ENCODE measurements at regions not wholly inside any gene's neighbourhood (a gene's known extent, or its start where the extent isn't known, plus 50 kb on each side); places are given as distances from the start of the nearest gene placed in this dataset.

DNA sequence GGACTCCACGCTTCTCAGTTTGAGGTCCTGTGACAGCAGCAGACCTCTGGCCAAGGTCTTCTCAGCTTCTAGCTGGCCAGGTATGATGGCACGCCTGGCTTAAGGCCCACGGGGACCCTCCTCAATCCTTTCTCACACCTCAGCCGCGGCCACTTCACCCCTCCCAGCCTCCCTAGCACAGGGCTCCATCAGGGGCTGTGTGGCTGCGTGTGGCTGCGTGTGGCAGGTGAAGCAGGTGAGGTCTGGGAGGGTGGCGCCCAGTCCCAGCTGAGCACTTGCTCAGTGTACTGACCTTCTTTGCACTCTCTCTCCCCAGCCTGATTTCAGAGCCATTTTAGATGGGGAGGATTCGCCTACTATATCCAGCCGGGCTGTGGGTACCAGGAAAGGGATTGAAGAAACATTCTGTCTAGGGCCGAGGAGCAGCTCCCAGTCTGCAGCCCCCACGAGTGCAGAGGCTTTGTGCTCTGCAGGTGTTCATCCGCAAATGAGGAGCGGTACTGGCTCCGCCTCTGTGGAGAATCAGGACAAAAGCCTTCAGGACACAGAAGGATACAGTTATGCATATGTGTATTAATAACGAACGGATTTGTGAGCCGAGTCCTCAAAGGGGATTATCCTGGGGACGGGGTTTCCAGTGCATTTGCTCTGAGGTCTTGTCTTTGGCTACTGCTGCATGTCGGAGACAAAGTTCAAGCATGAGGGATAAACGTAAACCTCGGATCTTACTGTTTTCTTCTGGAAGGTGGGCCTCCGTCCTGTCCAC is 236.9 kb upstream of the RAB6C start:
- DNase-seq (ENCODE audit: low read depth) = no peak
- TF ChIP-seq, protein P1, sequence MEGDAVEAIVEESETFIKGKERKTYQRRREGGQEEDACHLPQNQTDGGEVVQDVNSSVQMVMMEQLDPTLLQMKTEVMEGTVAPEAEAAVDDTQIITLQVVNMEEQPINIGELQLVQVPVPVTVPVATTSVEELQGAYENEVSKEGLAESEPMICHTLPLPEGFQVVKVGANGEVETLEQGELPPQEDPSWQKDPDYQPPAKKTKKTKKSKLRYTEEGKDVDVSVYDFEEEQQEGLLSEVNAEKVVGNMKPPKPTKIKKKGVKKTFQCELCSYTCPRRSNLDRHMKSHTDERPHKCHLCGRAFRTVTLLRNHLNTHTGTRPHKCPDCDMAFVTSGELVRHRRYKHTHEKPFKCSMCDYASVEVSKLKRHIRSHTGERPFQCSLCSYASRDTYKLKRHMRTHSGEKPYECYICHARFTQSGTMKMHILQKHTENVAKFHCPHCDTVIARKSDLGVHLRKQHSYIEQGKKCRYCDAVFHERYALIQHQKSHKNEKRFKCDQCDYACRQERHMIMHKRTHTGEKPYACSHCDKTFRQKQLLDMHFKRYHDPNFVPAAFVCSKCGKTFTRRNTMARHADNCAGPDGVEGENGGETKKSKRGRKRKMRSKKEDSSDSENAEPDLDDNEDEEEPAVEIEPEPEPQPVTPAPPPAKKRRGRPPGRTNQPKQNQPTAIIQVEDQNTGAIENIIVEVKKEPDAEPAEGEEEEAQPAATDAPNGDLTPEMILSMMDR (conservative IDR thresholded peaks at IDR 0.05; ENCODE audit: low read depth, low read length) = no peak
- H3K4me3 ChIP-seq (ENCODE audit: low read depth, low read length) = no peak overlapping the region

DNA sequence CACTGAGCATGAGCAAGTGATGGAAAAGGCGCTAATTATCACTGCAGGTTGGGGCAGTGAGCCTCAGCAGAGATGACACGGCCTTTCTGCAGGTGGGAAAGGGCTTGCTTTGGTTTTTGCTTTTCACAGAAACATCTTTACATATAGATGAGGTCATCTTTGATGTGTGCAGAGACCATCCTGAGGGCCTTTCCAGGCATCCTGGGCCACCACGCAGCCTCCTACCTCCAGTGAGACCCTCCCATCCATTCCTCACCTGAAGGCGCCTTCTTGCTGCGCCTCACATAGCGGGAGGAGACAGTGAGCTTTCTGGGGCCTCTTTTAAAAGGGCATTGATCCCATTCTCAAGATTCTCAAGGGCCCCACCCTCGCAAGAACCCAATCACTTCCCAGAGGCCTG is 235.3 kb upstream of the RAB6C start:
- DNase-seq (ENCODE audit: low read depth) = no peak
- TF ChIP-seq, protein P1 (conservative IDR thresholded peaks at IDR 0.05; ENCODE audit: low read depth, low read length) = no peak
- no peak overlapping the region for H3K4me3 ChIP-seq (ENCODE audit: low read depth, low read length)

DNA sequence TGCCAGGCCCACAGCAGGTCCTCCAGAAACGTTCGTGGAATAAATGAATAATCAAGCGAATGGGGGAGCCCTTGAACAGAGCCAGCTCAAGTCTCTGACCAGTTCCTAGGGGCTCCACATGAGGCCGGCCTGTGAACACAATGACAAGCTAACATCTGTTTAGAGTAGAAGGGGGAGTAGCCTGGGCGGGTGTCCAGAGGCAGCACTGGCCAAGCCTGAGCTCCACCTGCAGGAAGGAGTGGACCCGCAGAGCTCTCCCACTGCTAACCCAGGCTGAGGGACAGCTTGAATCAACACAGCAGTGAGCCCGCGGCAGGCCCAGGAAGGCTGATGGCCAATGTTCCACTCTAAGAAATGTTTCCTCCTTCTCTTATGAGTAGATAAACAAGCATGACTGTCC is 234.8 kb upstream of the RAB6C start:
- DNase-seq (ENCODE audit: low read depth) = no peak
- TF ChIP-seq, protein P1 (conservative IDR thresholded peaks at IDR 0.05; ENCODE audit: low read depth, low read length) = no peak
- H3K4me3 ChIP-seq (ENCODE audit: low read depth, low read length) = no peak overlapping the region

DNA sequence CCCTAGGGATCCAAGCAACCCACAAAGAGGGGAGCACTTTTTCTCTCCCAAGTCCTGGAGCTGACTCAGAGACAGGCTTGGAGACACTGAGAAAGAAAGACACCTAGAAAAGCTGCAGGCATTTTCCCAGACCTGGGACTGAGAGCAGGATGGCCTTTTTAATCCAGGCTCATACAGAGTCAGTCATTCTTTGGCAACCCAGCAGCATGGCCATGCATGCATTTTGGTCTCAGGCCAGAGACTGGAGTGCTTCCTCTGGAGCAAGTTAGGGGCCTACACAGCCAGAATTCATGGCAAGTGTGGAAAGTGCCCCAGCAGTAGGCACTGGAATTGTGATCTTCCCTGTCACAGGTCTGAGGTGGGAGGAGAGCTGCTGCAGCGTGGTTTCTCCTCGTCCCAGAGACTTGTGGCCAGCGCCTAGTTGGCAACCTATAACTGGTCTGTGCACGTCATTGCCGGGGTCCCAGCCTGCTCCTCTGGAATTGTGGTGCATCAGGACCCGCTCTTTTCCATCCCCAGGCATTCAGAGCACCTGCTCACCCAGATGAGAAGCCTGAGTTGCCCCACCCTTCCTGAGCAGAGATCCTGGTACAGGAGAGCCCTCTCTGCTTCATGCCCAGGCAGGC is 231.9 kb upstream of the RAB6C start:
- no peak overlapping the region for H3K4me3 ChIP-seq (ENCODE audit: low read depth, low read length)
- DNase-seq (ENCODE audit: low read depth) = no peak
- TF ChIP-seq, protein P1 (conservative IDR thresholded peaks at IDR 0.05; ENCODE audit: low read depth, low read length) = no peak

DNA sequence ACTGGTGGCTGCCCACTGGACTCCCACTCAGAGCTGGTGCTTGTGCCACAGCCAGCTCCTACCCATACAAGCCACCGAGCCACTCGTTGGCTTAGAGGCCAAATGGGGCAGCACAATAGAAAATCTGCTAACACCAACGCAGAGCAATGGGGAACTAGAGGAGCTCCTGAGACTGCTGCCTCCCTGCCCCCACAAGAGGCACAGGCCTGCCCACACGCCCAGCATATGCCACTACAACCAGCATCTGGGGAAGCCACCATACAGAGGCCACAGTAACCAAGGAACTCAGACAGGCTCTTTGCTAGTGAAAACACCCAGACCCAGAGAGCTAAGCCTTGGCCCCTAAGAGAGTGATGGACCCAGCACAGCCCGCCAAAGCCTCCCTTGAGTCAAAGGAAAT is 231.2 kb upstream of the RAB6C start:
- H3K4me3 ChIP-seq (ENCODE audit: low read depth, low read length) = no peak overlapping the region
- TF ChIP-seq, protein P1 (conservative IDR thresholded peaks at IDR 0.05; ENCODE audit: low read depth, low read length) = no peak
- DNase-seq (ENCODE audit: low read depth) = no peak

DNA sequence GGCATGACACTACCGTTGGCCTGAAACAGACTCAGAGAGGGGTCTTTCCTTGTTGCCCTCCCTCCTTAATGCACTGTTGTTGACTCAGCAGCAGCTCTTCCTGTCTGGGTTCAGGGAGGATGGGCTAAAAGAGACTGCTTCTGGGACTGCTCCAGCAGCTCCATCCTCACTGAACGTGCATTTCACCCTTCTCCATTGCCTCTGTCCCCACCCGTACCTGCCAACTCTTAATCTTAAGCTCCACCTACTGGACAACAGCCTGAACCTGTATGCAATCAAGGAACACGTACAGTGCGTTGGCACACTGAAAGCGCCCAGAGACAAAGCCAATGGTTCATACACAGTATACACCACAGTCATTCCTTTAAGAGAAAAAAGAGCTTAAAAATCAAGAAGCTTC is 230.8 kb upstream of the RAB6C start:
- TF ChIP-seq, protein P1 (conservative IDR thresholded peaks at IDR 0.05; ENCODE audit: low read depth, low read length) = no peak
- H3K4me3 ChIP-seq (ENCODE audit: low read depth, low read length) = no peak overlapping the region
- DNase-seq (ENCODE audit: low read depth) = no peak

DNA sequence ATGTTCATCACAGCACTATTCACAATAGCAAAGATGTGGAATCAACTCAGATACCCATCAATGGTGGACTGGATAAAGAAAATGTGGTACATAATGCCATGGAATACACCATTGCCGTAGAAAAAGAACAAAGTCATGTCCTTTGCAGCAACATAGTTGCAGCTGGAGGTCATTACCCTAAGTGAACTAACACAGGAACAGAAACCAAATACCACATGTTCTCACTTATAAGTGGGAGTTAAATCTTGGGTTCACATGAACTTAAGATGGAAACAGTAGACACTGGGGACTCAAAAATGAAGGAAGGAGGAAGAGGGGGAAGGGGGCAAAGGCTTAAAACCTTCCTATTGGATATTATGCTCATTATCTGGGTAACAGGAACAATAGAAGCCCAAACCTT is 228.1 kb upstream of the RAB6C start:
- no peak for DNase-seq (ENCODE audit: low read depth)
- TF ChIP-seq, protein P1 (conservative IDR thresholded peaks at IDR 0.05; ENCODE audit: low read depth, low read length) = no peak
- H3K4me3 ChIP-seq (ENCODE audit: low read depth, low read length) = no peak overlapping the region

Measured in choroid plexus epithelial cell (primary cell).